ENCODE measurements at regions not wholly inside any gene's neighbourhood (a gene's known extent, or its start where the extent isn't known, plus 50 kb on each side); places are given as distances from the start of the nearest gene placed in this dataset.
"Not testable (repeated sequence)": the region's sequence is repeated elsewhere in the genome, so short reads cannot be mapped to it uniquely, and the experiment has no call there.

- DNase-seq, result no peak
Measured at GRCh38 chr2:239666855-239667376, 266.1 kb upstream of the HDAC4 start.

- DNase-seq, result no peak
Measured at GRCh38 chr2:239666053-239666854, 265.4 kb upstream of the HDAC4 start.

GRCh38 chr2:239664216-239664810, 263.5 kb upstream of the HDAC4 start:
- DNase-seq, result no peak

DNA sequence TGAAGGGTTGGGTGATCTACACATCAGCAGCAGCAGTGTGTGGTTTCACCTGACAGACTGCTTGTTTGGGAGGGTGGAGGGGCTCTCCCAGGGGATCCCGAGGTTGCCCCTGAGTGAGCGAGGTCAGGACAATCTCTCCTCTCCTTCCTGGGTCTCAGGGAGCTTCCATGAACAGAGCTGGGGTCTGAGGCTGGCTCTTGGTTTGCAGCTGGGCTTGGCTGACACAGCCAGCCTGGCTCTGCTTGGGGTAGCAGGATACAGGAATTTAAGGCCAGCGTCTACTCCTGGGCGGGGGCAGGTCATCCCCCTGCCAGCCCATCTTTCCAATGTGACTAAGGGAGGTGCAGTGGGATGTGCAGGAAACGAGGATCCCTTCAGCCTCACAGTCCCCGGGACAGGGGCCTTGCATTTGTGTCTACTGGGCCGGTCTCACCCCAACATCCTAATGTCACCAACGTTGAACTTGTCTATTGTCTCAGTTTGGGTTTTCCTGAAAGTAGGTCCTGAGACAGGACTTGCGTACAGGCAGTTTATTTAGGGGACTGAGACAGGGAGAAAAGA, 262.6 kb upstream of the HDAC4 start:
- no peak for DNase-seq

DNA sequence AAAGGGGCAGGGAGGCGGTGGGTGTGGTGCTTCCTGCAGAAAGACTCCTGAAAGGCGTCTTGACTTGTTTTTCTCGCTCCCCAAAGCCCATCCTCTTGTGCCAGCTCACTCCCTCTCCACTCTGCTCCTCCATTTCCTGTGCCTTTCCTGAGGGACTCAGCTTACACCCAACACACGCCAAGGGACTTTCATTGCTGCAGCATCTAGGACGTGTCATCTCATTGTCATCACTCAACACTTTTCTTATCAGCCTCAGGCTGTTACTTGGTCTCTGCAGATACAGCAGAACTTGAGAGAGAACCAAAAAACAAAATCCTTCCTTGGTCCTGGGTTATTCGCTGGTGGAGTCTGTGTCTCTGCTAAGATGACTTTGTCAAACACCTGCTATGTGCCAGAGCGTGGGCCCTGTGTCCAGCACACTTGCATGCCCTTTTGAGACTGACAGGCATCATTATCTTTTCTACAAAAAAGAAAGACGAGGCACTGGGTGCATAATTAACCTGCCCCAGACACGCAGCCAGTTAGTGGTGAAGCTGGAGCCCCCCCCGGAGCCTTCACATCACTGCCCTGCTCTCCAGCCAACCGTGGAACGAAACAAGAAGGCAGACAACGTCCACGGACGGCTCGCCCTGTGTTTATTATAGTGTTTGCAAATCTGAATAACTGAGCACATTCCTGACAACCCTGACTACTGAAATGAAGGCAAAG, 261.7 kb upstream of the HDAC4 start:
- DNase-seq, result no peak

GRCh38 chr2:239661334-239662312, 260.8 kb upstream of the HDAC4 start:
- DNase-seq, result no peak

DNA sequence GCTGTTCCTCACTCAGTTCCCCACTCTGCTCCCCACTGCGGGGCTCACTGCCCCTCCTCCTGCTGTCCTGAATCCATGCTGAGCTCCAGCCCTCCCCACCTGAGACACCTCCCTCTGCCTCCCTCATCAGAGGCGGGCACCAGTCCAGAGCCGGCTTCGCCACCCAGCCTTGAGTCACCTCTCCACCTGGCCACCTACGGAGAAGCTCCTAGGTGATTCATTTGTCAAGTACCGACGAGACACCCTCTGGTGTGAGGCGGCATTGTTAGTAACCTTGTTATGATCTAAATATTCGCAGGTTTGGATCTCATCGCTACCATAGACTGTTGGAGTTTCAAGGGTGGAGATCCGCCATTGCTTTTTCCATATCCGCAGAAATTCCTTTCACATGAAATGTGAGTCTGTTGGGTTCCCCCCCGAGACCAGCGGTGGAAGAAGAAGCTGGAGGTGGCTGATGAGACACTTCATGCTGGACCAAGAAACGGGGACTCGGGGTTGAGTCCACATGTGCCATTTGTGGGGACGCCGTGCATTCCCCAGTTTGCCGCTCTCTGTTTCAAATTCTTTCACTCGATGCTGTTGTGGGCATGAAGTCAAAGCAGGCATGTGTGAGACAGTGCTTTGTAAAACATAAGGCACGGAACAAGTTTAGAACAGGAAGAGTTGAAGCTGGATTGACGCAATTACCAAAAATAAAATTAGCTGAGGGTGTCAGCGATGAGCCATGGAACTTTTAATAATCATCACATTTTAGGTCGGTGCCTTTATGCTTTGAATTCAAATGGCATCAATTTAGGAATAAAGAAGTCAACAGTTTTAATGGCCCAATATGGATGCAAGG, 259.8 kb upstream of the HDAC4 start:
- no peak for DNase-seq

- DNase-seq, result no peak
Measured at GRCh38 chr2:239657992-239658391, 257.2 kb upstream of the HDAC4 start.

DNA sequence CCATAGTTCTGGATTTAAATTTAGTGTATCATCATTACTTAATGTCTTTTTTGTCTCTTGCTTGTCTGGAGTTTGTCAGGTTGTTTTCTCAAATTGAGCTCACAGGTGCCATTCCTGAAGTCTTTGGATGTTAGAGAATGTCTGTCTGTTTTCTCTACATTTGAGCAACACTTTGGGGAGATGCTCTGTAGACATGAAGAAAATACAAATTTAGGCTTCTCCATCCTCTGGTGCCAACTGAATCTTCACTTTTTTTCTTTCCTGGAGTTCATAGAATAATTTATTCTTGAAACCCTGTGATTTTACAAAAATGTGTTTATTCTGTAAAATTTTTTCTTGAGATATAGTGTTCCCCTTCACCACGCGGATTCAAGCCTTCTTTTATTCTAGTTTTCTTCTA, 256.4 kb upstream of the HDAC4 start:
- no peak for DNase-seq

DNA sequence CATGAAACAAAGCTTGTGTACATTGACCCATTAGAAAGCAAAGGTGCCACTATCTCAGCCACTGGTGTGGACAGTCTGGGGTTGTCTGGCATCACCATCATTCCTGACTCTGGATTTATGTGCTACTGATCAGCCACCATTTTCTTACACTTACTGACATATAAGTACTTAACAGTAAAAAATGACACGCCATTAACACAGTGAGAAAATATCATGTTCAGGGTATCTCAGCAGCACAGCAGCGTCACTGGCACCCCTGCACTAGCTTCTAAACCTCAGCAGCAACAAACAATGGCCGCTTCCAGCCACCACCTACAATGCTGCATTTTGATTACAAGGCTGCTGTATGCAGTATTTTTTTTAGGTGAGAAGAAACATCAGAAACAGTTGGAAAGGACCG, 253.4 kb upstream of the HDAC4 start:
- no peak for DNase-seq

DNA sequence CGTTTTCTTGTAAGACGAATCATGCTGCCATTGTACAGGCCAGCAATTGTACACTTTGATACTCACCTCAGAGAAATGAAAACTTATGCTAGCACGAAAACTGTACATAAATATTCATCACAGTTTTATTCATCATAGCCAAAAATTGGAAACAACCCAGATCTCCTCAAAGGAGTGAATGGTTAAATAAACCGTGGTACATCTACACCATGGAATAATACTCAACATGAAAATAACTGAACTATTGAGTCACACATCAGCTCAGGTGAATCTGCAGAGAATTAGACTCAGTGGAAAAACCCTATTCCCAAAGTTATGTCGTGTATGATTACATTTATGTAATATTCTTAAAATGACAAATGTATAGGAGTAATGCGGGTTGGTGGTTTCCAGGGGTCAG, 251.0 kb upstream of the HDAC4 start:
- DNase-seq, result no peak

- DNase-seq, result no peak
Measured at GRCh38 chr2:239650674-239651073, 249.9 kb upstream of the HDAC4 start.

DNA sequence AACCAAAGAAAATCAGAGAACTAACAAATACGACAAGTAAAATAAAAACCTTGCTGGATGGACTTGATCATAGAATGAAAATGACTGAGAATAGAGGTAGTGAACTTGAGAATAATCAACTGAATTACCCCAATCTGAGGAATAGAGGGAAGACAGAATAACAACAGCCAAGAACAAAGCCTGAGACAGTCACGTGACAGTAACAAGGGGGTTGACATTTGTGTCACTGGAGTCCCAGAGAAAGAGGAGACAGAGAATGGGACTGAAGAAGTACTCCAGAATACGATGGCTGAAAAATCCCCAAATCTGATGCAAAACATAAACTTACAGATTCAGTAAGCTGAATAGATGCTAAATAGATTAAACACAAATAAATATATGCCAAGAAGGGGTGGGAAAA, 248.5 kb upstream of the HDAC4 start:
- DNase-seq, result no peak

DNA sequence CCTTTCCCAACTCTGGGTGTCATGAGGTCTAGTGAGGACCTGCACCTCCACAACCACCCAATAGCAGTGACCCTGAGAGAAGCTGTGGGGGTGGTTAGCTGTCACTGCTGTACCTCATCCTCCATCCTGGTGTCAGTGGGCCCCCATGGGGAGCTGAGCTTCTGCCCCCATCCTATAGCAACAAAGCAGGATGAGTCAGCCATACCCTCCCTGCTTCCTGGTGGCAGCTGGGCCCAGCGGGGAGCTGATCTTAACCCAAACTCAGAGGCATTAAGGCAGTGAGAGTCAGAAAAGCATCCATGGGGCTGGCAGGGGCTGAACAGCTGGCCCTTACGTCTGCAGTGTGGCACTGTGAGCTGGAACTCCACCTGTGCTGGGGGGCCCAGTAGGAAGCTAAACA, 247.8 kb upstream of the HDAC4 start:
- DNase-seq, result no peak

GRCh38 chr2:239647052-239647819, 246.4 kb upstream of the HDAC4 start:
- DNase-seq, result no peak

GRCh38 chr2:239646184-239646583, 245.4 kb upstream of the HDAC4 start:
- DNase-seq, result no peak

GRCh38 chr2:239644594-239644993, 243.8 kb upstream of the HDAC4 start:
- not testable (repeated sequence) for DNase-seq

GRCh38 chr2:239644011-239644410, 243.2 kb upstream of the HDAC4 start:
- DNase-seq, result no peak

GRCh38 chr2:239642406-239643004, 241.7 kb upstream of the HDAC4 start:
- no peak for DNase-seq

DNA sequence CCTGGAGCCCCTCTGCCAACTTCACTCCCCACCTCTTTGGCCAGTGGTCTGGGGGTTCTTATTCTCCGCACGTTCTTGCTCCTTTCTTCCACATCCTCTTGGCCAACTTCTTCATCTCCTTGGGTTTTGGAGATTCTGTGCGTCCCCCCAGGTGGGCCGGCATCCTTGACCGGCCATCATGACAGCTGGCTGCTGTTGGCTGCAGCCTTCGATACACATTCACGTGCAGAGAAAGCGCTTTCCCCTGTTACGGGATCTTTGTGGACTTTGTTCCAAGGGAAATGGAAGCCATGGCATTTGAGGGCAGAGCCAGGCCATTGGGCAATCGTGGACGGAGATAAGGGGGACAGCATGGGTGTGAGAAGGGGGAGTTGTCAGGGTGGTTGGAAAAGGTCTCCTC, 241.1 kb upstream of the HDAC4 start:
- not testable (repeated sequence) for DNase-seq

All from NCI-H187 (cell line).